ENCODE measurements at regions not wholly inside any gene's neighbourhood (a gene's known extent, or its start where the extent isn't known, plus 50 kb on each side); places are given as distances from the start of the nearest gene placed in this dataset.

DNA sequence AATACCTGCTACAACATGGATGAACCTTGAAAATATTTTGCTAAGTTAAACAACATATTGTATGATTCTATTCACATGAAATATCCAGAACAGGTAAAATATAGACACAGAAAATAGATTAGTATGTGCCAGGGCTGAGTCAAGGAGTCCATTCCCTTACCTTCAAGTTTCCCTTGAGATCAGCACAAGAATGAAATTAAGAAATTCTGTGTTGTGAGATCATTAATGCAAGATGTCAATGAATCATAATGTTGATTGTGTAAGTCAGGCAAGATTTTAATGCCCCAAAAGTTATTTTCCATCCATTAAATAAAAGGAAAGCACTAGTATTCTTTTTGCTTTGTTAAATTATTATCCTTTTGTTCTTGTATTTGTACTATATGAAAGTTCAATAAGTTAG is 139.4 kb downstream of the MRPL39 start:
- no peak for TF ChIP-seq POLR2A (IDR thresholded peaks at IDR 0.05)
- TF ChIP-seq, protein P1, sequence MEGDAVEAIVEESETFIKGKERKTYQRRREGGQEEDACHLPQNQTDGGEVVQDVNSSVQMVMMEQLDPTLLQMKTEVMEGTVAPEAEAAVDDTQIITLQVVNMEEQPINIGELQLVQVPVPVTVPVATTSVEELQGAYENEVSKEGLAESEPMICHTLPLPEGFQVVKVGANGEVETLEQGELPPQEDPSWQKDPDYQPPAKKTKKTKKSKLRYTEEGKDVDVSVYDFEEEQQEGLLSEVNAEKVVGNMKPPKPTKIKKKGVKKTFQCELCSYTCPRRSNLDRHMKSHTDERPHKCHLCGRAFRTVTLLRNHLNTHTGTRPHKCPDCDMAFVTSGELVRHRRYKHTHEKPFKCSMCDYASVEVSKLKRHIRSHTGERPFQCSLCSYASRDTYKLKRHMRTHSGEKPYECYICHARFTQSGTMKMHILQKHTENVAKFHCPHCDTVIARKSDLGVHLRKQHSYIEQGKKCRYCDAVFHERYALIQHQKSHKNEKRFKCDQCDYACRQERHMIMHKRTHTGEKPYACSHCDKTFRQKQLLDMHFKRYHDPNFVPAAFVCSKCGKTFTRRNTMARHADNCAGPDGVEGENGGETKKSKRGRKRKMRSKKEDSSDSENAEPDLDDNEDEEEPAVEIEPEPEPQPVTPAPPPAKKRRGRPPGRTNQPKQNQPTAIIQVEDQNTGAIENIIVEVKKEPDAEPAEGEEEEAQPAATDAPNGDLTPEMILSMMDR (IDR thresholded peaks at IDR 0.05), result no peak

Measured in lower leg skin (tissue), 3 donors.